SU-DHL-6 (cell line): ENCODE measurements at regions not wholly inside any gene's neighbourhood (a gene's known extent, or its start where the extent isn't known, plus 50 kb on each side); places are given as distances from the start of the nearest gene placed in this dataset.

Experiments used
- EZH2phosphoT487 ChIP-seq: fragments of 200-600 bp; sonication (generic), shearing (Covaris generic); conservative IDR thresholded peaks from 2 replicates; pipeline ENCODE4 v1.6.1; 2018; ENCODE audit warnings: mild to moderate bottlenecking, antibody characterized with exemption, low read length, moderate library complexity, mixed read lengths
- TF ChIP-seq, protein P1 (sequence below): fragments of 200-600 bp; sonication (generic); IDR thresholded peaks from one replicate; pipeline ENCODE4 v1.5.1; 2017; ENCODE audit warnings: antibody characterized with exemption, mild to moderate bottlenecking, low read length, moderate library complexity; ENCODE audit not compliant: insufficient read depth, poor library complexity, severe bottlenecking

- TF ChIP-seq, protein P1, sequence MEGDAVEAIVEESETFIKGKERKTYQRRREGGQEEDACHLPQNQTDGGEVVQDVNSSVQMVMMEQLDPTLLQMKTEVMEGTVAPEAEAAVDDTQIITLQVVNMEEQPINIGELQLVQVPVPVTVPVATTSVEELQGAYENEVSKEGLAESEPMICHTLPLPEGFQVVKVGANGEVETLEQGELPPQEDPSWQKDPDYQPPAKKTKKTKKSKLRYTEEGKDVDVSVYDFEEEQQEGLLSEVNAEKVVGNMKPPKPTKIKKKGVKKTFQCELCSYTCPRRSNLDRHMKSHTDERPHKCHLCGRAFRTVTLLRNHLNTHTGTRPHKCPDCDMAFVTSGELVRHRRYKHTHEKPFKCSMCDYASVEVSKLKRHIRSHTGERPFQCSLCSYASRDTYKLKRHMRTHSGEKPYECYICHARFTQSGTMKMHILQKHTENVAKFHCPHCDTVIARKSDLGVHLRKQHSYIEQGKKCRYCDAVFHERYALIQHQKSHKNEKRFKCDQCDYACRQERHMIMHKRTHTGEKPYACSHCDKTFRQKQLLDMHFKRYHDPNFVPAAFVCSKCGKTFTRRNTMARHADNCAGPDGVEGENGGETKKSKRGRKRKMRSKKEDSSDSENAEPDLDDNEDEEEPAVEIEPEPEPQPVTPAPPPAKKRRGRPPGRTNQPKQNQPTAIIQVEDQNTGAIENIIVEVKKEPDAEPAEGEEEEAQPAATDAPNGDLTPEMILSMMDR, result no peak
- no peak for TF ChIP-seq EZH2phosphoT487
Observed at GRCh38 chr1:55575571-55576279, 360.6 kb upstream of the USP24 start.
